Panc1 (cell line): ENCODE measurements at regions not wholly inside any gene's neighbourhood (a gene's known extent, or its start where the extent isn't known, plus 50 kb on each side); places are given as distances from the start of the nearest gene placed in this dataset.

ENCODE experiments used
- ATAC-seq: fragments of 200-7000 bp; cut with Tn5 transposase; 2 replicates; pipeline ENCODE4 v1.9.1; 2020; ENCODE audit warnings: mild to moderate bottlenecking, moderate library complexity
- BruUV-seq: library from RNA; stranded (reverse); fragments of 400-500 nt; replicated peaks from 2 replicates; lab custom pipeline; 2021; lab: Mats Ljungman, UMichigan
- CTCF ChIA-PET: fragments of 300-600 bp; sonication (Branson Sonifier 250); formaldehyde crosslinking; loops from one replicate; lab custom pipeline; 2022; ENCODE audit warnings: antibody characterized with exemption; lab: Charles Lee
- POLR2A ChIA-PET: fragments of 300-600 bp; sonication (Branson Sonifier 250); formaldehyde crosslinking; loops from one replicate; lab custom pipeline; 2022; ENCODE audit warnings: antibody characterized with exemption; lab: Charles Lee
- DNase-seq: peaks from one replicate; pipeline ENCODE4 v3.0.0-alpha.2; 2010; ENCODE audit warnings: low read depth, low spot score
- H3K27ac ChIP-seq: 2 replicates; pipeline ENCODE4 v1.5.1; 2011; ENCODE audit warnings: mild to moderate bottlenecking, low read length, inconsistent platforms
- H3K27me3 ChIP-seq: fragments of 200-500 bp; sonication (Bioruptor generic); 2 replicates; pipeline ENCODE4 v1.6.0; 2014; ENCODE audit warnings: low read length, inconsistent platforms; ENCODE audit not compliant: control insufficient read depth, insufficient read depth
- H3K36me3 ChIP-seq: fragments of 200-500 bp; sonication (Bioruptor generic); 2 replicates; pipeline ENCODE4 v1.5.1; 2014; ENCODE audit warnings: inconsistent platforms, mild to moderate bottlenecking, low read length, moderate library complexity; ENCODE audit not compliant: control insufficient read depth, insufficient read depth
- H3K4me1 ChIP-seq: 2 replicates; pipeline ENCODE4 v1.5.1; 2011; ENCODE audit warnings: inconsistent platforms, mild to moderate bottlenecking, low read length, moderate library complexity; ENCODE audit not compliant: control insufficient read depth, insufficient read depth
- H3K4me3 ChIP-seq, 2 experiments: 2 replicates each; pipeline ENCODE4 v1.5.1; 2011 to 2012; ENCODE audit warnings: low read depth in 2 of 2, low read length in 2 of 2, mild to moderate bottlenecking in 2 of 2, inconsistent platforms in 1 of 2, moderate library complexity in 1 of 2
- H3K9me3 ChIP-seq: fragments of 200-500 bp; sonication (Bioruptor generic); 2 replicates; pipeline ENCODE4 v1.5.1; 2014; ENCODE audit warnings: low read depth, mild to moderate bottlenecking, inconsistent platforms, low read length, moderate library complexity; ENCODE audit not compliant: control insufficient read depth, insufficient read depth
- POLR2AphosphoS5 ChIP-seq: IDR thresholded peaks from 2 replicates; pipeline ENCODE4 v1.6.1; 2012; ENCODE audit warnings: mild to moderate bottlenecking, low read depth, low read length, moderate library complexity
- SIN3A ChIP-seq: IDR thresholded peaks from 2 replicates; pipeline ENCODE4 v1.6.1; 2012; ENCODE audit warnings: low read depth, mild to moderate bottlenecking, low read length, moderate library complexity, borderline replicate concordance; ENCODE audit not compliant: insufficient read depth
- TCF7L2 ChIP-seq: IDR thresholded peaks from 2 replicates; pipeline ENCODE4 v1.6.1; 2011; ENCODE audit warnings: mild to moderate bottlenecking, low read depth, low read length, inconsistent platforms
- in situ Hi-C: cut with HindIII; loops from 2 replicates; pipeline ENCODE4 v1.10.0; 2016; ENCODE audit warnings: low sequenced_read_pairs, low pct_unique_long_range_greater_than_20kb
- intact Hi-C: fragments of 100-400 bp; cut with micrococcal nuclease; formaldehyde crosslinking; loops from one replicate; pipeline ENCODE4 v1.10.0; 2022; ENCODE audit not compliant: unreplicated experiment
- TF ChIP-seq, protein P1 (sequence below): fragments of 450-650 bp; IDR thresholded peaks from 2 replicates; pipeline ENCODE4 v1.5.1; 2017; ENCODE audit warnings: mild to moderate bottlenecking
- TF ChIP-seq, protein P2 (sequence below), 2 experiments: IDR thresholded peaks; 2 replicates each; pipeline ENCODE4 v1.6.1; 2011 to 2012; ENCODE audit warnings: low read depth in 2 of 2, control low read depth in 1 of 2, low read length in 1 of 2, mild to moderate bottlenecking in 1 of 2, moderate library complexity in 1 of 2; ENCODE audit not compliant: insufficient read depth in 1 of 2

DNA sequence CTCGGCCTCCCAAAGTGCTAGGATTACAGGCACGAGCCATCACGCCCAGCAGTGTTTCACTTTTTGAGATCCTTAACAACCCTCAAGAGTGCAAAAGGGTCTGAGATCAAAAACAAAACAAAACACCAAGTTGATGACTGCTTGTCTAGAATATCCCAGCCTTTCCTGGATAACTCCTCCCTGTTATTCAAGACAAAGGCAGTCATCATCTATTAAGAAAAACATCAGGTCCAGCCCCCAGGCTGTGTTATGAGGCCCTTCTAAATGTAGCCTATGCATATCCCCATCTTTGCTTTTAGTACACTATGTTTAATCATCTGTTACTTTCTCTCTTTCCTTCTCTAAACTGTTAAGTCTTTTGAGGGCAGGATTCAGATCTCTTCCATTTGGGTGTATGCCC lies 150.1 kb upstream of the FHIT start:
- no peaks in the 10 kb centered on the region for H3K36me3 ChIP-seq
- in situ Hi-C loops (no loop called here), intact Hi-C loops (no loop called here)
- DNase-seq (no peak), ATAC-seq (no peak)
- H3K4me3 ChIP-seq: no peak overlapping the region
- BruUV-seq: no TSS peak
- TF ChIP-seq TCF7L2 (no peak), SIN3A (no peak), POLR2AphosphoS5 (no peak)
- TF ChIP-seq, protein P1, sequence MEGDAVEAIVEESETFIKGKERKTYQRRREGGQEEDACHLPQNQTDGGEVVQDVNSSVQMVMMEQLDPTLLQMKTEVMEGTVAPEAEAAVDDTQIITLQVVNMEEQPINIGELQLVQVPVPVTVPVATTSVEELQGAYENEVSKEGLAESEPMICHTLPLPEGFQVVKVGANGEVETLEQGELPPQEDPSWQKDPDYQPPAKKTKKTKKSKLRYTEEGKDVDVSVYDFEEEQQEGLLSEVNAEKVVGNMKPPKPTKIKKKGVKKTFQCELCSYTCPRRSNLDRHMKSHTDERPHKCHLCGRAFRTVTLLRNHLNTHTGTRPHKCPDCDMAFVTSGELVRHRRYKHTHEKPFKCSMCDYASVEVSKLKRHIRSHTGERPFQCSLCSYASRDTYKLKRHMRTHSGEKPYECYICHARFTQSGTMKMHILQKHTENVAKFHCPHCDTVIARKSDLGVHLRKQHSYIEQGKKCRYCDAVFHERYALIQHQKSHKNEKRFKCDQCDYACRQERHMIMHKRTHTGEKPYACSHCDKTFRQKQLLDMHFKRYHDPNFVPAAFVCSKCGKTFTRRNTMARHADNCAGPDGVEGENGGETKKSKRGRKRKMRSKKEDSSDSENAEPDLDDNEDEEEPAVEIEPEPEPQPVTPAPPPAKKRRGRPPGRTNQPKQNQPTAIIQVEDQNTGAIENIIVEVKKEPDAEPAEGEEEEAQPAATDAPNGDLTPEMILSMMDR: no peak
- TF ChIP-seq, protein P2, sequence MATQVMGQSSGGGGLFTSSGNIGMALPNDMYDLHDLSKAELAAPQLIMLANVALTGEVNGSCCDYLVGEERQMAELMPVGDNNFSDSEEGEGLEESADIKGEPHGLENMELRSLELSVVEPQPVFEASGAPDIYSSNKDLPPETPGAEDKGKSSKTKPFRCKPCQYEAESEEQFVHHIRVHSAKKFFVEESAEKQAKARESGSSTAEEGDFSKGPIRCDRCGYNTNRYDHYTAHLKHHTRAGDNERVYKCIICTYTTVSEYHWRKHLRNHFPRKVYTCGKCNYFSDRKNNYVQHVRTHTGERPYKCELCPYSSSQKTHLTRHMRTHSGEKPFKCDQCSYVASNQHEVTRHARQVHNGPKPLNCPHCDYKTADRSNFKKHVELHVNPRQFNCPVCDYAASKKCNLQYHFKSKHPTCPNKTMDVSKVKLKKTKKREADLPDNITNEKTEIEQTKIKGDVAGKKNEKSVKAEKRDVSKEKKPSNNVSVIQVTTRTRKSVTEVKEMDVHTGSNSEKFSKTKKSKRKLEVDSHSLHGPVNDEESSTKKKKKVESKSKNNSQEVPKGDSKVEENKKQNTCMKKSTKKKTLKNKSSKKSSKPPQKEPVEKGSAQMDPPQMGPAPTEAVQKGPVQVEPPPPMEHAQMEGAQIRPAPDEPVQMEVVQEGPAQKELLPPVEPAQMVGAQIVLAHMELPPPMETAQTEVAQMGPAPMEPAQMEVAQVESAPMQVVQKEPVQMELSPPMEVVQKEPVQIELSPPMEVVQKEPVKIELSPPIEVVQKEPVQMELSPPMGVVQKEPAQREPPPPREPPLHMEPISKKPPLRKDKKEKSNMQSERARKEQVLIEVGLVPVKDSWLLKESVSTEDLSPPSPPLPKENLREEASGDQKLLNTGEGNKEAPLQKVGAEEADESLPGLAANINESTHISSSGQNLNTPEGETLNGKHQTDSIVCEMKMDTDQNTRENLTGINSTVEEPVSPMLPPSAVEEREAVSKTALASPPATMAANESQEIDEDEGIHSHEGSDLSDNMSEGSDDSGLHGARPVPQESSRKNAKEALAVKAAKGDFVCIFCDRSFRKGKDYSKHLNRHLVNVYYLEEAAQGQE (IDR thresholded peaks at IDR 0.05; ENCODE audit: insufficient read depth in 1 of 2, low read depth in 2 of 2, low read length in 1 of 2): no peak
- no peak overlapping the region for H3K27ac ChIP-seq
- no peaks in the 10 kb centered on the region for H3K27me3 ChIP-seq
- H3K4me1 ChIP-seq: no peaks in the 10 kb centered on the region
- CTCF ChIA-PET: no interaction called here
- no peaks in the 10 kb centered on the region for H3K9me3 ChIP-seq
- POLR2A ChIA-PET: no interaction called here

DNA sequence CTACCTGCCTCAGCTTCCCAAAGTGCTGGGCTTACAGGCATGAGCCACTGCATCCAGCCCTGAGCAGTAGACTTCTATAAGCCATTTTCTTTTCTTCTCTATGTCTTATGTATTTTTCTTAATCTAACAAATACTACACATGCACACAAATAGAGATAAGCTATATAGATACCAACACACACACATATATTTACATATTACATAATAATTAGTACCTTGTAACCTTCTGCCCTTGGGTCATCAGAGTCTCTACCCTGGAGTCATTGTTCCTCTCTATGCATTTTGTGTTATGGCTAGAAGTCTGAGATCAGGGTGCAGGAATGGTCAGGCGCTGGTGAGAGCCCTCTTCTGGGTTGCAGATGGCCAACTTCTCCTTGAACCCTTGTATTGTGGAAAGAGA lies 154.0 kb upstream of the PTPRG start:
- H3K27ac ChIP-seq: no peak overlapping the region
- ATAC-seq (no peak), DNase-seq (no peak)
- in situ Hi-C loops (no loop called here), intact Hi-C loops (no loop called here)
- H3K4me1 ChIP-seq: no peaks in the 10 kb centered on the region
- BruUV-seq: no TSS peak
- H3K4me3 ChIP-seq: no peak overlapping the region
- CTCF ChIA-PET: no interaction called here
- no peaks in the 10 kb centered on the region for H3K27me3 ChIP-seq
- no peaks in the 10 kb centered on the region for H3K9me3 ChIP-seq
- H3K36me3 ChIP-seq: no peaks in the 10 kb centered on the region
- POLR2A ChIA-PET: no interaction called here
- TF ChIP-seq SIN3A (no peak), POLR2AphosphoS5 (no peak), TCF7L2 (no peak)
- TF ChIP-seq, protein P1: no peak
- TF ChIP-seq, protein P2 (IDR thresholded peaks at IDR 0.05; ENCODE audit: insufficient read depth in 1 of 2, low read depth in 2 of 2, low read length in 1 of 2): no peak
